Neural progenitor cell (in vitro differentiated cells): ENCODE measurements at regions not wholly inside any gene's neighbourhood (a gene's known extent, or its start where the extent isn't known, plus 50 kb on each side); places are given as distances from the start of the nearest gene placed in this dataset.

Source experiments
- DNase-seq: peaks from one replicate; pipeline ENCODE4 v3.0.0-alpha.2; 2016; ENCODE audit warnings: low spot score
- H2AFZ ChIP-seq: fragments of 200-600 bp; sonication (generic); replicated peaks from 2 replicates; pipeline ENCODE4 v1.6.1; 2016; ENCODE audit warnings: antibody characterized with exemption
- H3F3A ChIP-seq: fragments of 200-600 bp; sonication (generic); 2 replicates; pipeline ENCODE4 v1.6.1; 2016; ENCODE audit warnings: antibody characterized with exemption, low read depth
- H3K27ac ChIP-seq: fragments of 200-600 bp; sonication (generic); 2 replicates; pipeline ENCODE4 v1.5.1; 2016; ENCODE audit warnings: mild to moderate bottlenecking
- H3K27me3 ChIP-seq: fragments of 200-600 bp; sonication (generic); 2 replicates; pipeline ENCODE4 v1.6.1; 2016; ENCODE audit warnings: mild to moderate bottlenecking, moderate library complexity
- H3K36me3 ChIP-seq: fragments of 200-600 bp; sonication (generic); 2 replicates; pipeline ENCODE4 v1.5.1; 2016
- H3K4me1 ChIP-seq: fragments of 200-600 bp; sonication (generic); 2 replicates; pipeline ENCODE4 v1.6.1; 2016; ENCODE audit warnings: mixed run types
- H3K4me2 ChIP-seq: fragments of 200-600 bp; sonication (generic); 2 replicates; pipeline ENCODE4 v1.6.1; 2016
- H3K4me3 ChIP-seq: fragments of 200-600 bp; sonication (generic); 2 replicates; pipeline ENCODE4 v1.5.1; 2016
- H3K79me2 ChIP-seq: fragments of 200-600 bp; sonication (generic); 2 replicates; pipeline ENCODE4 v1.6.1; 2016; ENCODE audit warnings: low read depth
- H3K9ac ChIP-seq: fragments of 200-600 bp; sonication (generic); 2 replicates; pipeline ENCODE4 v1.6.1; 2016
- H3K9me3 ChIP-seq: fragments of 200-600 bp; sonication (generic); 2 replicates; pipeline ENCODE4 v1.5.1; 2016; ENCODE audit warnings: low read depth
- H4K20me1 ChIP-seq: fragments of 200-600 bp; sonication (generic); 2 replicates; pipeline ENCODE4 v1.6.1; 2016; ENCODE audit warnings: low read depth
- H3K27ac Mint-ChIP-seq: 3 replicates; pipeline ENCODE4 v1.8.0; 2021; ENCODE audit warnings: mixed read lengths
- H3K27me3 Mint-ChIP-seq: 2 replicates; pipeline ENCODE4 v1.8.0; 2022; ENCODE audit warnings: low read depth, mild to moderate bottlenecking, inconsistent platforms, moderate library complexity, mixed read lengths; ENCODE audit not compliant: insufficient read depth
- H3K36me3 Mint-ChIP-seq: 3 replicates; pipeline ENCODE4 v1.8.0; 2021; ENCODE audit warnings: mixed read lengths
- H3K4me1 Mint-ChIP-seq: 3 replicates; pipeline ENCODE4 v1.8.0; 2021; ENCODE audit warnings: mixed read lengths
- H3K4me3 Mint-ChIP-seq: 3 replicates; pipeline ENCODE4 v1.8.0; 2021; ENCODE audit warnings: mild to moderate bottlenecking, moderate library complexity, mixed read lengths
- H3K9me3 Mint-ChIP-seq: 3 replicates; pipeline ENCODE4 v1.8.0; 2020; ENCODE audit warnings: mixed read lengths
- CTCF ChIP-seq: fragments of 200-600 bp; sonication (generic); IDR thresholded peaks from 2 replicates; pipeline ENCODE4 v1.5.1; 2017; ENCODE audit warnings: antibody characterized with exemption, mild to moderate bottlenecking
- EZH2 ChIP-seq: fragments of 200-600 bp; sonication (generic); IDR thresholded peaks from 2 replicates; pipeline ENCODE4 v1.6.1; 2017; ENCODE audit warnings: antibody characterized with exemption, mild to moderate bottlenecking, moderate library complexity
- EZH2phosphoT487 ChIP-seq: fragments of 200-600 bp; sonication (generic); IDR thresholded peaks from 2 replicates; pipeline ENCODE4 v1.6.1; 2017; ENCODE audit warnings: antibody characterized with exemption

- no peak overlapping the region for H3K27ac Mint-ChIP-seq
- Histone ChIP-seq H3K4me2 (no peak overlapping the region), H3K9ac (no peak overlapping the region), H3K27ac (no peak overlapping the region), H2AFZ (no peak overlapping the region), H4K20me1 (no peaks in the 10 kb centered on the region), H3K79me2 (no peaks in the 10 kb centered on the region), H3K9me3 (no peaks in the 10 kb centered on the region), H3K4me1 (peaks cover 7% of the 10 kb centered on the region), H3K27me3 (no peaks in the 10 kb centered on the region), H3K36me3 (no peaks in the 10 kb centered on the region), H3K4me3 (no peak overlapping the region), H3F3A (no peaks in the 10 kb centered on the region)
- H3K4me3 Mint-ChIP-seq: no peak overlapping the region
- H3K27me3 Mint-ChIP-seq: peaks cover 5% of the 10 kb centered on the region
- no peak for DNase-seq
- no peaks in the 10 kb centered on the region for H3K9me3 Mint-ChIP-seq
- no peaks in the 10 kb centered on the region for H3K4me1 Mint-ChIP-seq
- no peak for TF ChIP-seq EZH2phosphoT487
- H3K36me3 Mint-ChIP-seq: no peaks in the 10 kb centered on the region
These were observed 154.7 kb upstream of the ANKH start for GRCh38 chr5:15026011-15026893.

GRCh38 chr5:15023846-15024245, 152.3 kb upstream of the ANKH start:
- Histone ChIP-seq H3F3A (no peaks in the 10 kb centered on the region), H3K9ac (no peak overlapping the region), H3K4me1 (peaks cover 7% of the 10 kb centered on the region), H2AFZ (no peak overlapping the region), H4K20me1 (no peaks in the 10 kb centered on the region), H3K36me3 (no peaks in the 10 kb centered on the region), H3K79me2 (no peaks in the 10 kb centered on the region), H3K4me2 (no peak overlapping the region), H3K4me3 (no peak overlapping the region), H3K27me3 (no peaks in the 10 kb centered on the region), H3K9me3 (no peaks in the 10 kb centered on the region), H3K27ac (no peak overlapping the region)
- no peak for DNase-seq
- peaks cover 5% of the 10 kb centered on the region for H3K27me3 Mint-ChIP-seq
- no peaks in the 10 kb centered on the region for H3K4me1 Mint-ChIP-seq
- peaks cover 5% of the 10 kb centered on the region for H3K9me3 Mint-ChIP-seq
- no peak overlapping the region for H3K27ac Mint-ChIP-seq
- TF ChIP-seq EZH2: no peak
- no peak for TF ChIP-seq EZH2phosphoT487
- H3K4me3 Mint-ChIP-seq: no peak overlapping the region
- H3K36me3 Mint-ChIP-seq: no peaks in the 10 kb centered on the region

GRCh38 chr5:15023266-15023665, 151.7 kb upstream of the ANKH start:
- Histone ChIP-seq H3K79me2 (no peaks in the 10 kb centered on the region), H3K27ac (no peak overlapping the region), H3K36me3 (no peaks in the 10 kb centered on the region), H3K9me3 (no peaks in the 10 kb centered on the region), H3K4me1 (peaks cover 7% of the 10 kb centered on the region), H3K4me3 (no peak overlapping the region), H3K27me3 (no peaks in the 10 kb centered on the region), H3K4me2 (no peak overlapping the region), H3K9ac (no peak overlapping the region), H4K20me1 (no peaks in the 10 kb centered on the region), H3F3A (no peaks in the 10 kb centered on the region), H2AFZ (no peak overlapping the region)
- Mint-ChIP-seq H3K9me3 (peaks cover 5% of the 10 kb centered on the region), H3K36me3 (no peaks in the 10 kb centered on the region), H3K27me3 (peaks cover 5% of the 10 kb centered on the region), H3K27ac (no peak overlapping the region), H3K4me3 (no peak overlapping the region), H3K4me1 (no peaks in the 10 kb centered on the region)
- DNase-seq: no peak
- no peak for TF ChIP-seq EZH2phosphoT487
- TF ChIP-seq EZH2: no peak
- TF ChIP-seq CTCF: no peak

GRCh38 chr5:15021266-15022046, 149.9 kb upstream of the ANKH start:
- no peak for TF ChIP-seq CTCF
- TF ChIP-seq EZH2phosphoT487: no peak
- no peak for TF ChIP-seq EZH2
- Mint-ChIP-seq H3K36me3 (peaks cover 2% of the 10 kb centered on the region), H3K4me1 (no peaks in the 10 kb centered on the region), H3K27ac (no peak overlapping the region), H3K4me3 (no peak overlapping the region), H3K27me3 (peaks cover 2% of the 10 kb centered on the region), H3K9me3 (peaks cover 12% of the 10 kb centered on the region)
- Histone ChIP-seq H4K20me1 (no peaks in the 10 kb centered on the region), H3K27ac (no peak overlapping the region), H3K27me3 (no peaks in the 10 kb centered on the region), H3K9ac (no peak overlapping the region), H2AFZ (no peak overlapping the region), H3K36me3 (no peaks in the 10 kb centered on the region), H3K4me3 (no peak overlapping the region), H3K9me3 (no peaks in the 10 kb centered on the region), H3K4me2 (no peak overlapping the region), H3F3A (no peaks in the 10 kb centered on the region), H3K4me1 (peaks cover 4% of the 10 kb centered on the region), H3K79me2 (no peaks in the 10 kb centered on the region)
- DNase-seq: no peak
